ENCODE measurements at regions not wholly inside any gene's neighbourhood (a gene's known extent, or its start where the extent isn't known, plus 50 kb on each side); places are given as distances from the start of the nearest gene placed in this dataset.

GRCh38 chr2:79292958-79293315, 133.4 kb upstream of the REG3A start:
- TF ChIP-seq CTCF (IDR thresholded peaks at IDR 0.05; ENCODE audit: poor library complexity, severe bottlenecking): no peak
- no peak for TF ChIP-seq EP300 (conservative IDR thresholded peaks at IDR 0.05; ENCODE audit: poor library complexity, severe bottlenecking)
- TF ChIP-seq EZH2 (IDR thresholded peaks at IDR 0.05; ENCODE audit: borderline replicate concordance, insufficient read depth, low read length, poor library complexity, severe bottlenecking): no peak
- no peak for TF ChIP-seq TAF1 (IDR thresholded peaks at IDR 0.05; ENCODE audit: low read depth)
- TF ChIP-seq MXI1 (conservative IDR thresholded peaks at IDR 0.05; ENCODE audit: poor library complexity, severe bottlenecking): no peak

All from neural cell (in vitro differentiated cells).